ENCODE measurements at regions not wholly inside any gene's neighbourhood (a gene's known extent, or its start where the extent isn't known, plus 50 kb on each side); places are given as distances from the start of the nearest gene placed in this dataset.
"Not testable (repeated sequence)": the region's sequence is repeated elsewhere in the genome, so short reads cannot be mapped to it uniquely, and the experiment has no call there.

DNA sequence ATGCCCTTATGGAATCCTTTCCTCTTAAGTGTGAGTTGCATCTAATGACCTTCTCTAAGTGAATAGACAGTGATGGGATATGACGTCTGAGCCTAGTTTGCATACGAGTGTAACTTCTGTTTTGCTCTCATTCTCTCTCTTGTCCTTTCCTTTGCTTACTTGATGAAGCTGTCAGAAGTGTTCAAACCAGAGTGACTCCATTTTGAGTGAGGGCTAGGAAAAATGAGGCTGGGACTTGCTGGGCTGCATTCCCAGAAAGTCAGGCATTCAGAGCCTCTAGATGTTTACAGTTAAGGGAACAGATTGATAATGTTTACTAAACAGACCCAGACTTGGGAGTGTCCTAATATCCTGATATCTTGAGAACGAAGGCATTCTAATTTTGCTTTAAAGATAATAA is 311.2 kb upstream of the SOX4 start:
- DNase-seq, result not testable (repeated sequence)

DNA sequence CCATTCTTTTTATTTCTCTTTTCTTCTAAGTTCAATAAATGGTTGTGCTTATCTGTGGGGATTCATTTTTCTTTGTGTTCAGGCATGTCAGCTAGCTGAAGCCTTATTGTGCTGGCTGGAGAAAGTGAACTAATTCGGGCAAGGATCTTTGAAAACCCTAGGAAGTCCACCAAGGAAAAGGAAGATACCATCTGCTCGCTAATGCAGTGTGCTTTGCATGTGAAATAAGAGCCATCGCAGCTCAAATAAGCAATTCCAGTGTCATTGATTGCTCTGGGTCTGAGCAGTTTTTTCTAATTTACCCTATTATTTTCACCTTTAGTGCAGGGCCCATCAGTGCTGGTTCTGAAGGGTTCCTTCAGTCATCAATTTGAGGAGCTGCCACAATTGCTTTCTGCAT is 309.4 kb upstream of the SOX4 start:
- no peak for DNase-seq

DNA sequence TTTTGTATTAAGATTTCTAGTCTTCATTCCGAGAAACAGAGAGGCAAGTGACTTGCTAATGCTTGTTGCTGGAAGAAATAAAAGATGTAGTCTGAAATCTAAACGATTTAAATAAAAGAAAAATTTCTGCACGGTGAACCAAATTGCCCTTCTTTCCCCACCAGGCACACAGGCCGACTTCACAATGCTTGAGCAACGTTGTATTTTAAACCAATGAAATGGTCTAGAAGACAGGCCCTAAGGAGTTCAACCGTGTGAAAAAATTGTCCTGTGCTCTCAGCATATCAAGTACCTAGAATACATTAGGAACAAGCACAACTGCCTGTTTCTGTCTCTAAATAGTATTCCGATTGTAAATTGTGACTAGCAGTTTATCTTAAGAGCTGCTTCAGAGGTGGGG is 308.8 kb upstream of the SOX4 start:
- DNase-seq, result no peak

DNA sequence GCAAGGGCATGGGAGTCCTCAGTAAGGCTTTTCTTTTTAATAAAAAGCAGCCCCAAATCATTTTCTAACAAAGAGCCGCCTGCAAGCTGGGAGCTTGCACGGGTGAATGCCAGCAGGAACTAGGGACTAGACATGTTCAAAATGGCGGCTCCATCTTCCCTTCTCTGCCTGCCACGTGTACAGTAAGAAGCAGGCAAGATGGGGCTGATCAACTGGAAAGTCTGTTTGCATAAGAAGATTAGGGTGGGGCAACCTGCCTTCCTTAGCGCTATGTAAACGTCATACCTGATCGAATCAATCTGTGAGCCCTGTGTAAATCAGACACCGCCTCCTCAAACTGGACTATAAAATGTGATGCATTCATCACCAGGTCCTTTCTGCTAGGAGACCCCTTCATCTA is 299.4 kb upstream of the SOX4 start:
- DNase-seq, result no peak

GRCh38 chr6:21295506-21296240 is 297.9 kb upstream of the SOX4 start:
- DNase-seq, result no peak

DNA sequence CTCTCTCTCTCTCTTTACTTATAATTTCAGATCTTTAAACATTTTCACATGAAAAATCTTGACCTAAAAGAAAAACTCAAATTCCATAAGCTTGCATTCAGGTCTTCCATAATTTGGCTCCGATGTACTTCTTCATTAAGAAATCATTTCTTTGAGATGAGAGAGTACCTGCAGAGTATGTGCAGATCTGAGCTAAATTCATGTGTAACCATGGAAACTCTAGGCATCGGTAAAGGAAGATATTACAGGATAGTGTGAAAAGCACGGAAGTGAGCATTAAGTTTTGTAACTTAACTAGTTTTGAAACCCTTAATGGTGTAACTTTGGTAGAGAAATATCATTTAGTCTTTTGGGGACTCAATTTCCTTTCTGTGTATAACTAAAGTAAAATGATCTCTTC is 295.9 kb upstream of the SOX4 start:
- no peak for DNase-seq

DNA sequence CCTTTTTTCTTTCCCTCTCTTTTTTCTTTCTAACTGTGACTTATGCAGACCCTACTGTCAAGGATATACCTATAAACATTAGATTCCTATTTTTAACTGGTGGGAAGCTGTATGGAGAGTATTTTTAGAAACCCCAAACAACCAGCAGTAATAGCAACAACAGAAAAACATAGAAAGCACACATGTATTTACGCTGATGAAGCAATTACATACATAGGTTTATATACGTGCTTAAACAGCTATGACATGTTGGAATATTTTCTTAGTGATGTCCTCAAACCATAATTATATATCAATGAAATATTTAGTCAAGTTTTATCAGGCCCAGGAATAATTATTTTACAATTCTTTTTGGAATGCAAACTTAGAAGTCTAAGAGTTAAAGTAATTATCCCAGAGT is 294.3 kb upstream of the SOX4 start:
- DNase-seq, result no peak

DNA sequence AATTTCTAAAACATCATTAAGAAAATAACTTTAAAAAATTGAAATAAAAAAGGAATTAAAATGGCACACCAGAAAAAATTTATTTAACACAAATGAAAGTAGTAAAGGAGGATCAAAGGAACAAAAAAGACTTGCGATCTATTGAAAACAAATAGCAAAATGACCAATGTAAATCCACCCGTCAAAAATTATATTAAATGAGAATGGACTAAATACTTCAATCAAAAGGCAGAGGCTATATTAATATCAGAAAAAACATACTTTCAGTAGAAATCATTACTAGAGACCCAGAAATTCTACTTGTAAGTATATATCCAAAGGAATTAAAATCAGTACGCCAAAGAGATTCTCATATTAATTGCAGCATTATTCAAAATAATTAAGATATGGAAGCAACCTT is 293.1 kb upstream of the SOX4 start:
- DNase-seq, result no peak

DNA sequence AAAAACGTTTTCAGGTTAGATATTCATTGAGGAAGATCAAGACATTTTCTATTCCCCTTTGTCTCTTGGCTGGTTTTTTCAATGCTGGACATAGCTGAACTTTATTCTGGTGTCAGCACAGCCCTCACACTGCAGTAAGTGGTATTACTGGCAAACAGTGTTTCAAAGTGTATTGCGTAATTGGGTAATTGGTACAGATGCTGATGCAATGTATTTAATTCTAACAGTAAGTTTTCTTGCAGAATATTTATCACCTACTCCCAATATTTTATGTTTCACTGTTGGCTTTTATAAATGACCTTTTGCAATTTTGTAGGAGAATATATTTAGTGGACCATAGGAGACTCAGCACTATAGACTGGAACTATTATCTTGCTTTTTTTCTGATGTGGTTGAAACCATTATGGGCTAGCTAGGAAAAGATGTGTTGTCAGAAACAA is 287.6 kb upstream of the SOX4 start:
- DNase-seq, result peak; percentile 19

DNA sequence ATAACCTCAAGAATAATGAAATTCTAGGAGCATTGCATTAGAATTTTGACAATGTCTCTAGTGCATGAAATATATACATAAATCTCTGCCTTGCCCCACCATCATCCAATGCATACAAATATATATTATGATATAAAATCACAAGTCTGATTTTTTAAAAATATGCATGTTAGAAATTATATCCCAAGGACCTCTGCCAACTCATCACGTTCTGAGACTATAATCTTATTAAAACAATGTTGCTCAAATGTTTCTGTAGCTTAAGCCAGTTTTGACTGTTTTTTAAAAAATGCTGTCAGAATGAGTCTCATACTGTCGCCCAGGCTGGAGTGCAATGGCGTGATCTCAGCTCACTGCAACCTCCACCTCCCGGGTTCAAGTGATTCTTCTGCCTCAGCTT is 287.0 kb upstream of the SOX4 start:
- no peak for DNase-seq

- peak; percentile 12 for DNase-seq
Measured at GRCh38 chr6:21309807-21310221, 283.7 kb upstream of the SOX4 start.

- DNase-seq, result no peak
Measured at GRCh38 chr6:21310568-21311140, 282.9 kb upstream of the SOX4 start.

DNA sequence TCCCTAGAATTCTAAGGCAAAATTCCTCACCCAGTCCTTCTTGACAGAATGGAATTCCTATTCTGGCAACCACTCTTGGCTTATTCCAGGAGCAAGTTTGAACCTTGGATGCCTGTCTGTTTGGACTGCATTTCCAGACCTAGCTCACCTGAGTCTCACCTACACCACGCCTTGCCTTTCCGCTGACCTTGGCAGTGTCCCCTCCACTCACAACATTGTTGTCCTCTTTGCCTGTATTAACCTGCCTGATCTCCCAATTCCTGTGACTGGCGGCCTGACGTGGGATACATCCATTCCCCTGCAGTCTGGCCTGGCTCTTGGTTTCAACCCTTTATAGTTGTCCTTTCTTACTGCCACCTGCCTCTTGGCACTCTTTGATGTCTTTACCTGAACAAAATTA is 281.4 kb upstream of the SOX4 start:
- DNase-seq, result no peak

GRCh38 chr6:21317642-21318041 is 275.9 kb upstream of the SOX4 start:
- DNase-seq, result no peak

- DNase-seq, result no peak
Measured at GRCh38 chr6:21321076-21321475, 272.5 kb upstream of the SOX4 start.

DNA sequence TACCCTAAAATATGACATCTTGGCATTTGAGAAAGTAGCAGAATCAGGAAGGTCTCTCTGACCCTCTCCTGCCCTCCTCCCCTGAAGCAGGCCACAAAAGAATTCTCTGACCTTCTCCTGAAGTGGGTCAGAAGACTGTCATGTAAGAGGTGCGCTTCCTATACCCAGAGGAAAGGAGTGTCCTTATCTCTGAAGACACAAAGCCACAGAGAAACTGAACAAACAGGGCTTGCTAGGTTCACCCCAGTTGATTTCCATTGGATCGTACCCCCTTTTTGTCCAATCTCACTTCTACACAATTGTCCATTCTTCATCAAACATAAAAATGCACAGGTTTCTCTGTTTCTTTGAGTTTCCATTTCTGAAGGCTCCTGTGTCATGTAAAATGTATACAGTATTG is 272.0 kb upstream of the SOX4 start:
- no peak for DNase-seq

DNA sequence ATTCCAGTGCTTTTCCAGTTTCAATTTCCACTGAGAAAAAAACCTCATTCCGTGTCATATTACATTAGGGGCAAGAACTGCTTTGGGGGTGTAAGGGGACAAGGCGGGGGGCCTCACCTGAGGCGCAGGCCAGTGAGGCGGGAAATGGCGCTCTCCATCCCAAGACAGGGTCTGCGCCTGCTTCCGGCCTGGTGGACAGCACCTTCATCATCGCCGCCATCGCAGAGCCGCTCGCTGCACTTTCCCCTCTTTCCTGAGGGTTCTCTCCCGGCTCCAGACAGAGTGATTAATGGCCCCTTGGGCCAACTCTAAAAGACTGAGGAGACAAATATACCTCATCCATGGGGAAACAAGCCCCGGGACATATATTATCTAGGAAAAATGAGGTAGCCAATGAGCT is 270.0 kb upstream of the SOX4 start:
- DNase-seq, result no peak

- no peak for DNase-seq
Measured at GRCh38 chr6:21325201-21325856, 268.2 kb upstream of the SOX4 start.

DNA sequence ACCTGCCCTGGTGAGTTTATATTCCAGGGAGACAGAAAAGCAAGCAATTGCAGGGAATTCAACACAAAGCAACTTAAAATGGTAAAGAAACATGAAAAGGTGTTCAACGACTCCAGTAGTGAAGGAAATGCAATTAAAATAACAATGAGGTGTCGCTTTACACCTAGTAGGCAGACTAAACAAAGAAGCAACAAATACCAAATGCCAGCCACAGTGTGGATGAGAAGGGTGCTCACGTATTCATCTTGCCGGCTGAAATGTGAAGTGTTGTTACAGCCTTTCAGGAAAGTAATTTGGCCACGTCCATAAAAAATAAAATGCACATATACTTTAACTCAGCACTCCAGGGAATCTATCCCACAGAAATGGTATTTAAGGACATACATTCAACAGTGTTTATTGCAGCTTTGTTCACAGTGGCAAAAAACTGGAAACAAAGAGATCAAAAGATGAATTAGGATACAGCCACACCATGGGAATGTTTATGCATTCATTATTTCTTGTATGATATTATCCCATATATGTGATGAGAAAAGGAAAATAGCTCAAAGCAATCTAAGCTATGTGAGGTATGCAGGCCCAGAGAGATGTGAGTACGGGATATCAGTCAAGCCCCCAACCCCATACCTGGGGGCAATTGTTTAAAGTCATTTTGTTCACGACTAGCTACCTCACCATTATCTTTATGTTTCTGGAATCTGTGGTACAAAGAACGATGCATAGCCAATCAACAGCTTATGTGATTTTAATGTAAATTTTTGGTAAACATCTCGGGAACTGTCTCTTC is 266.0 kb upstream of the SOX4 start:
- DNase-seq, result no peak

DNA sequence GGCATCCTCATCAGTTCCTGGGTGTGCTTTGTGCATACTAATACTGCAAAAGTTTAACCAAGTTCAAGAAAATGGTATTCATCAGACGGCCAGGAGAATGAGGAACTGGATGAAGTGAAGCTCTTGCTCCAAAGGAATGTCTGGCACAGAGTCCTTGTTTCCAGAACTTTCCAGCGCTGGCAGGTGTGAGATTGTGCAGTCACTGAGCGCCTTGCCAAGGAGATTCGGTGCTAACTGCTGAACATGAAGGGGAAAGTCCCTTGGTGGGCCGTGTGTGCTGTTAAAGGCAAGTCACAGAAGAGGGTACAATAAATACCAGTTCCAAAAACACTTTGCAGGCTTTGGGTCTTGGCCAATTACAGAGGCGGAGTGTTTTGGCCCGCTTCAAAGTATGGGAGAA is 262.3 kb upstream of the SOX4 start:
- peak; percentile 3 for DNase-seq

GRCh38 chr6:21332077-21332476 is 261.5 kb upstream of the SOX4 start:
- no peak for DNase-seq

DNA sequence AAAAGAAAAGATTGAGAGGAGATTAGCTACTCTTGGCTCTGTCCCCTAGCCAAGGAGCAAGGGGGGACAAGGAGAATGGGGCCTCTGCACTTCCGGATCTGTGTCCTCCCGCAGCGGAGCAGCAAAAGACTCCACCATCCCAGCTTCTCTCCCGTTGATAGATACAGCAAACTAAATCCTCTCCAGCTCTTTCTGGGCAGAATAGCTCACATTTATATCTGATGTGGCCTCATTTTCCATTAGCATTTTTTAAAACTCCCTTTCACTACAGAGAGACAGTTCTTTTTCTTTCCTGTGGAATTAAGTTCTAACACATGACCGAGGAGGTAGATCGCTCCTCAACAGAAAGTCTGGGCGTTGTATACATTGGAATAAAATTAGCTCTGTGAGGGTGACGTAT is 260.9 kb upstream of the SOX4 start:
- DNase-seq, result no peak

DNA sequence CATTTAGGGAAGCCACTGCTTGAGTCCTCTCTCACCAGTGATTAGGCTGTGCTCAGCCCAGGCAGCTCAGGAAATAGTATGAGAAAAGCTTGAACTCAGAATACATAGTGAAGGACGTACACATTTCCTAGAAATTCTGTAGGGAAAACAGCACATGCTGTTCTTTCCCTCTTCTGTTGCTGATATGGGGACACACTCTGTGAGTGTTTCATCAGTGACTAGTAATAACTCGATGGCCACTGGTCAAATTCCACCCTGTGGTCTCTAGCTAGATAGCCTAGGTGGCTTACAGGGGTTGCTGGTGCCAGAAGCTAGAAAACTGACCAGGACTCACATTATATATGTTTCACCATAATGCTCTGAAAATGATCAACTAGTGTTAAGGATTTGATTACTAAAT is 259.8 kb upstream of the SOX4 start:
- no peak for DNase-seq

DNA sequence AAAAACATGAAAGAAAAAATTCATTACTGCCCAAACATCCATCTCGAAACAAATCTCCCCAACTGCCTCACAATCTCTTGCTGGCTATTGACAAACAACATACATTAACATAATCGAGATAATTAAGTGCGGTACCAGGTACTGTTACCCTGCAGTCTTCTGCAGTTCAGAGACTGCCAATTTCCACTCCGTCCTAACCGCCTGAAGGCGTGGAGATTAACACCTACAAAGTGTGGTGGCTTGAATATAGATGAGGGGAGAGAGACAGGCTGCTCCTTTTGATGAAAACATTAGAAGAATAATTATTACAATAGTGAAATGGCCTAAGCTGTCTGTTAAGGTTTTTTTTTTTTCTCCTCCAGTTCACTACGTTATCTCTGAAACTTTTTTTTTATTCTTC is 258.9 kb upstream of the SOX4 start:
- DNase-seq, result no peak
